Mesendoderm (in vitro differentiated cells): ENCODE measurements at regions not wholly inside any gene's neighbourhood (a gene's known extent, or its start where the extent isn't known, plus 50 kb on each side); places are given as distances from the start of the nearest gene placed in this dataset.

Experiments used
- DNase-seq: peaks from one replicate; pipeline ENCODE4 v3.0.0; 2013
- H2AK5ac ChIP-seq: 2 replicates; pipeline ENCODE4 v1.6.1; 2013; ENCODE audit warnings: low read length, inconsistent platforms
- H2BK120ac ChIP-seq: 2 replicates; pipeline ENCODE4 v1.6.1; 2013; ENCODE audit warnings: low read depth, mild to moderate bottlenecking, low read length, moderate library complexity, mixed read lengths
- H2BK15ac ChIP-seq: replicated peaks from 2 replicates; pipeline ENCODE4 v1.6.1; 2013; ENCODE audit warnings: low read depth, mild to moderate bottlenecking, moderate library complexity
- H2BK5ac ChIP-seq: 2 replicates; pipeline ENCODE4 v1.6.1; 2013; ENCODE audit warnings: low read length, inconsistent platforms
- H3K18ac ChIP-seq: 2 replicates; pipeline ENCODE4 v1.6.1; 2013; ENCODE audit warnings: mild to moderate bottlenecking, low read length, mixed read lengths
- H3K23ac ChIP-seq: one replicate; pipeline ENCODE4 v1.6.1; 2013; ENCODE audit warnings: low read length
- H3K27ac ChIP-seq: 2 replicates; pipeline ENCODE4 v1.5.1; 2013; ENCODE audit warnings: low read depth, mild to moderate bottlenecking, inconsistent platforms, low read length, moderate library complexity
- H3K27me3 ChIP-seq: 2 replicates; pipeline ENCODE4 v1.6.1; 2013; ENCODE audit warnings: low read length, control low read depth, mild to moderate bottlenecking, inconsistent platforms; ENCODE audit not compliant: insufficient read depth, poor library complexity
- H3K36me3 ChIP-seq: 2 replicates; pipeline ENCODE4 v1.6.1; 2013; ENCODE audit warnings: low read length, inconsistent platforms; ENCODE audit not compliant: control insufficient read depth, insufficient read depth
- H3K4ac ChIP-seq: one replicate; pipeline ENCODE4 v1.6.1; 2013; ENCODE audit warnings: low read depth, mild to moderate bottlenecking, low read length, moderate library complexity
- H3K4me1 ChIP-seq: 2 replicates; pipeline ENCODE4 v1.6.1; 2013; ENCODE audit warnings: low read depth, low read length, inconsistent platforms; ENCODE audit not compliant: control insufficient read depth
- H3K4me2 ChIP-seq: 2 replicates; pipeline ENCODE4 v1.6.1; 2013; ENCODE audit warnings: low read length
- H3K4me3 ChIP-seq: 2 replicates; pipeline ENCODE4 v1.5.1; 2013; ENCODE audit warnings: mild to moderate bottlenecking, low read length
- H3K56ac ChIP-seq: one replicate; pipeline ENCODE4 v1.6.1; 2013; ENCODE audit warnings: low read length
- H3K79me1 ChIP-seq: 2 replicates; pipeline ENCODE4 v1.6.1; 2013; ENCODE audit warnings: low read length, inconsistent platforms
- H3K79me2 ChIP-seq: 2 replicates; pipeline ENCODE4 v1.6.1; 2013; ENCODE audit warnings: mild to moderate bottlenecking, low read length; ENCODE audit not compliant: control insufficient read depth, insufficient read depth
- H3K9ac ChIP-seq: 2 replicates; pipeline ENCODE4 v1.6.1; 2013; ENCODE audit warnings: low read length, inconsistent platforms
- H4K5ac ChIP-seq: one replicate; pipeline ENCODE4 v1.6.1; 2013; ENCODE audit warnings: low read length
- H4K8ac ChIP-seq: one replicate; pipeline ENCODE4 v1.6.1; 2013; ENCODE audit warnings: low read depth, mild to moderate bottlenecking, control low read depth, low read length, moderate library complexity
- WGBS: extraction: QIAGEN DNeasy Blood & Tissue Kit; methylation state at CpG from one replicate; pipeline ENCODE4 v1.1.7; 2013; ENCODE audit warnings: low lambda C conversion rate, missing lambda C conversion rate; ENCODE audit not compliant: insufficient coverage; ENCODE audit errors: extremely low coverage; 5-methylcytosine and 5-hydroxymethylcytosine counted together

DNA sequence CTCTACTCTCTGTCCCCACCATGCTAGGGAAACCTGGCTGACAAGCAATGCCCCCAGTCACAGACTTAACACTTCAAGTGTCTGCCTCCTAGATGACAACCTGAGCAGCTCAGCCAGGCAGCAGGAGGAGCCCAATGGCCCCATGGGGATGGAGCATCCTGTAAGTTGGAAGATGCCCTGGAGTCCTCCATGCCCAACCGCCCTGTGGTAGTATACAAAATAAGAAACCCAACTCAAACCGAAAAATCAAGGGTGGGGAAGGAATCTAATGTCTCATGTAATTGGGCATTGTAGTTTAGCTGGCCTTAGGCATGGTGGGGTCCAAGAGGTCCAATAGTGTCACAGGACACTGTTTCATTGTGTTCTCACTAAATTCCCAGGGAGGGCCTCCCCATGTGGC, 104.0 kb downstream of the AIPL1 start:
- H3K27me3 ChIP-seq = no peaks in the 10 kb centered on the region
- no peak for DNase-seq
- H2AK5ac ChIP-seq = no peak overlapping the region
- no peak overlapping the region for H3K27ac ChIP-seq
- no peaks in the 10 kb centered on the region for H3K79me1 ChIP-seq
- no peak overlapping the region for H3K4me3 ChIP-seq
- H2BK5ac ChIP-seq = no peak overlapping the region
- no peak overlapping the region for H3K56ac ChIP-seq
- no peak overlapping the region for H3K4ac ChIP-seq
- no peak overlapping the region for H3K23ac ChIP-seq
- no peak overlapping the region for H2BK15ac ChIP-seq
- WGBS = no CpG with 5 or more reads among the region's 2 CpGs
- H3K36me3 ChIP-seq = no peaks in the 10 kb centered on the region
- no peak overlapping the region for H4K8ac ChIP-seq
- no peak overlapping the region for H3K4me2 ChIP-seq
- no peak overlapping the region for H2BK120ac ChIP-seq
- no peak overlapping the region for H3K18ac ChIP-seq
- no peak overlapping the region for H3K9ac ChIP-seq
- no peaks in the 10 kb centered on the region for H3K4me1 ChIP-seq
- no peak overlapping the region for H4K5ac ChIP-seq
- no peaks in the 10 kb centered on the region for H3K79me2 ChIP-seq

DNA sequence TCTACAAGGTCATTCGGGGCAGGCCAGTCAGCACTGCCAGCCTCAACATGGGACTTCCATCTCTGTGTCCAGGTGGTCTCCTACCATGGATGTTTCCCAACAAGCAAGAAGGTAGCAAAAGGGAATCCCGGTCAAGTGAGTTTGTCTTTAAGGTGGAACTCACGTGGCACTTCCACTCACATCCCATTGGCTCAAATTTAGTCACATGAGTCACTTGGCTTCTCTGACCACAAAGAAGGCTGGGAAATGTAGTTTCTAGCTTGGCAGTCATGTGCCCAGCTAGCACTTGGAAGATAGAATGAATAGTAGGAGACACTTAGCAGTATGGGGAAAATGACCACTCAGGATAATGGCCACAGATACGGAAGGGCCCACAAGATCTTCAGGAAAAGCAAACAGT, 106.6 kb downstream of the AIPL1 start:
- Histone ChIP-seq H3K4ac (no peak overlapping the region), H3K23ac (no peak overlapping the region), H4K8ac (no peak overlapping the region), H3K18ac (no peak overlapping the region), H3K4me2 (no peak overlapping the region), H3K36me3 (no peaks in the 10 kb centered on the region), H3K27me3 (no peaks in the 10 kb centered on the region), H2BK120ac (no peak overlapping the region), H3K9ac (no peak overlapping the region), H3K4me3 (no peak overlapping the region), H3K56ac (no peak overlapping the region), H2BK15ac (no peak overlapping the region), H3K4me1 (no peaks in the 10 kb centered on the region), H3K79me1 (no peaks in the 10 kb centered on the region), H4K5ac (no peak overlapping the region), H2AK5ac (no peak overlapping the region), H3K79me2 (no peaks in the 10 kb centered on the region), H2BK5ac (no peak overlapping the region), H3K27ac (no peak overlapping the region)
- no CpG with 5 or more reads among the region's 4 CpGs for WGBS
- DNase-seq = peak; percentile 27

DNA sequence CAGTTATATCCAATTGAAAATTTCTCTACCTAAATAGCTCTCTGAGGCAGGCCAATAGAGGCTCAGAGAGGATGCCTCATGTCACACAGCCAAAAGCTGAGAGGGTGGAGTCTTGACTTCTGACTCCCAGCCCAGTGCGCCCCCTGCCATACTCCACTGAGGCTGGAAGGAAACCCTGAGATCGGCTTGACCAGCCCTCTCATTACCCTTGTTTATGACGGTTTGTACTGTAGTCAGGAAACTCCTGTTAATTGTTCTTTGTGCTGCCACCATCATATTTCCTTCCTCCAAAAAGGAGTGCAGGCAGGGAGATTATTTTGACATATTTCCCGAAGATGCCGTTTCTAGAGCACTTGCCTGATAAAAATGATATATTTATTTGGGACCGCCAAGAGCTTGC, 107.9 kb downstream of the AIPL1 start:
- Histone ChIP-seq H3K18ac (no peak overlapping the region), H3K79me2 (no peaks in the 10 kb centered on the region), H4K5ac (no peak overlapping the region), H3K27ac (no peak overlapping the region), H3K4me2 (no peak overlapping the region), H3K56ac (no peak overlapping the region), H2BK5ac (no peak overlapping the region), H3K36me3 (no peaks in the 10 kb centered on the region), H4K8ac (no peak overlapping the region), H3K4ac (no peak overlapping the region), H3K4me3 (no peak overlapping the region), H2BK15ac (no peak overlapping the region), H2AK5ac (no peak overlapping the region), H3K23ac (no peak overlapping the region), H3K9ac (no peak overlapping the region), H2BK120ac (no peak overlapping the region), H3K27me3 (no peaks in the 10 kb centered on the region), H3K4me1 (no peaks in the 10 kb centered on the region), H3K79me1 (no peaks in the 10 kb centered on the region)
- DNase-seq = peak; percentile 46
- WGBS = no CpG with 5 or more reads among the region's 6 CpGs

DNA sequence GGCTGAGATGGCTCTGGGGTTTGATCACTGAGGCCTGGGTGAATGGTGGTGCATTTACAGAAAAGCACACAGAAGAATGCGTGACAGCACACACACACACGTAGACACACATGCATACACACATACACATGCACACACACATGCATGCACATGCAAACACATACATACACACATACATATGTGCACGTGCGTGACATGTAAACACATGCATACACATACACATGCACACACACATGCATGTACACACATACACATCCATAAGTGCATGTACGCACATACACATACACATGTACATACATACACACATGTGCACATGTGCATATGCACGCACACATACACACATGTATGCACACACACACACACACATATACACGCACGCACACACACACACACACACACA, 108.4 kb downstream of the AIPL1 start:
- Histone ChIP-seq H3K27me3 (no peaks in the 10 kb centered on the region), H2BK120ac (no peak overlapping the region), H4K8ac (no peak overlapping the region), H3K4ac (no peak overlapping the region), H2BK15ac (no peak overlapping the region), H2AK5ac (no peak overlapping the region), H3K4me1 (no peaks in the 10 kb centered on the region), H3K4me2 (no peak overlapping the region), H4K5ac (no peak overlapping the region), H3K18ac (no peak overlapping the region), H3K23ac (no peak overlapping the region), H3K79me1 (no peaks in the 10 kb centered on the region), H2BK5ac (no peak overlapping the region), H3K56ac (no peak overlapping the region), H3K9ac (no peak overlapping the region), H3K27ac (no peak overlapping the region), H3K79me2 (no peaks in the 10 kb centered on the region), H3K36me3 (no peaks in the 10 kb centered on the region), H3K4me3 (no peak overlapping the region)
- no CpG with 5 or more reads among the region's 8 CpGs for WGBS
- no peak for DNase-seq

DNA sequence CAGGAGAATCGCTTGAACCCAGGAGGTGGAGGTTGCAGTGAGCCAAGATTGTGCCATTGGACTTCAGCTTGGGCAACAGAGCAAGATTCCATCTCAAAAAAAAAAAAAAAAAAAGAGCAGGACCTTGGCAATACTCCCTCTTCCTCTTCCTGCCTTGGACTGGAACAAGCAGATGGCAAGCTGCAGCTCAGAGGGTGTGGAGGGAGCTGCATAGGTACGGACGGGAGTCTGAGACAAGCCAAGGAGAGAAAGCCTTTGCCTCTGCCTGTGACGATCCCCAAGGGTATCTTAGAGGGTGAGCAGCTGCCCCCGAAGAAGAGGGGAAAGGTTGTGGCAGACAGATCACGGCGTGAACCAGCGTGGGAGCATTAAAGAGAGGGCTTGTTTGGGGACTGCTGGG, 109.2 kb downstream of the AIPL1 start:
- Histone ChIP-seq H3K9ac (no peak overlapping the region), H3K27ac (no peak overlapping the region), H3K4me1 (no peaks in the 10 kb centered on the region), H2BK5ac (no peak overlapping the region), H3K36me3 (no peaks in the 10 kb centered on the region), H3K4ac (no peak overlapping the region), H3K56ac (no peak overlapping the region), H3K27me3 (peaks cover 1% of the 10 kb centered on the region), H2BK120ac (no peak overlapping the region), H3K4me2 (no peak overlapping the region), H4K8ac (no peak overlapping the region), H3K79me1 (no peaks in the 10 kb centered on the region), H2BK15ac (no peak overlapping the region), H3K4me3 (no peak overlapping the region), H4K5ac (no peak overlapping the region), H3K79me2 (no peaks in the 10 kb centered on the region), H3K18ac (no peak overlapping the region), H2AK5ac (no peak overlapping the region), H3K23ac (no peak overlapping the region)
- WGBS = no CpG with 5 or more reads among the region's 8 CpGs
- DNase-seq = no peak

DNA sequence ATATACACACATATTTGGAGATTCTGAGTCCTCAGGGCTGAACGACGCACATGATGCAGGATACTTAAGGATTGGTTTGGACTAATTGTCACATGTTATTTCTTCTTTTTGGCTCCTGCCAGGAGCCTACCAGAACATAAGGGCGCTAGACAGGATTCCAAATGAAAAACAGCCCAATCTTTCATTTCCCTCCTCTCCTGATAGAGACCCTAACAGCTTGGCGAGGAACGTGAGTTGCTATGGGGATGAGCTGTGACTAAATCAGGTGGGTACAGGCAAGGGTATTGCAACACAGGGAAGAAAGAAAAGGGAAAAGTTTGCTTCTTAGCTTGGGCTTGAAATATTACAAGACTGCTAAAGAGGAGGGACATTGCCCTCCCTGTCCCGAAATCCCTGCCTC, 109.9 kb downstream of the AIPL1 start:
- Histone ChIP-seq H3K27me3 (peaks cover 1% of the 10 kb centered on the region), H3K27ac (no peak overlapping the region), H3K79me1 (no peaks in the 10 kb centered on the region), H2BK120ac (no peak overlapping the region), H4K5ac (no peak overlapping the region), H3K23ac (no peak overlapping the region), H3K4ac (no peak overlapping the region), H4K8ac (no peak overlapping the region), H3K4me1 (no peaks in the 10 kb centered on the region), H2AK5ac (no peak overlapping the region), H3K9ac (no peak overlapping the region), H3K79me2 (no peaks in the 10 kb centered on the region), H3K36me3 (no peaks in the 10 kb centered on the region), H3K4me3 (no peak overlapping the region), H3K56ac (no peak overlapping the region), H3K18ac (no peak overlapping the region), H2BK15ac (no peak overlapping the region), H3K4me2 (no peak overlapping the region), H2BK5ac (no peak overlapping the region)
- DNase-seq = no peak
- no CpG with 5 or more reads among the region's 6 CpGs for WGBS
